PC-9 (cell line): ENCODE measurements at regions not wholly inside any gene's neighbourhood (a gene's known extent, or its start where the extent isn't known, plus 50 kb on each side); places are given as distances from the start of the nearest gene placed in this dataset.
"Not testable (repeated sequence)": the region's sequence is repeated elsewhere in the genome, so short reads cannot be mapped to it uniquely, and the experiment has no call there.

ENCODE experiments used
- BruUV-seq: library from RNA; stranded (reverse); fragments of 400-500 nt; replicated peaks from 2 replicates; lab custom pipeline; 2021; lab: Mats Ljungman, UMichigan
- CTCF ChIA-PET: fragments of 300-600 bp; sonication (Branson Sonifier 250); formaldehyde crosslinking; loops from one replicate; lab custom pipeline; 2022; ENCODE audit warnings: antibody characterized with exemption; lab: Charles Lee
- POLR2A ChIA-PET: fragments of 300-600 bp; sonication (Branson Sonifier 250); formaldehyde crosslinking; loops from one replicate; lab custom pipeline; 2022; ENCODE audit warnings: antibody characterized with exemption; ENCODE audit not compliant: unreplicated experiment; lab: Charles Lee
- DNase-seq, 2 experiments: peaks; one replicate each; pipeline versions ENCODE4 v3.0.0 to v3.0.0-alpha.2; 2015 to 2022; ENCODE audit warnings: mixed read lengths in 1 of 2
- H2AFZ ChIP-seq: fragments of 200-600 bp; sonication (generic); 2 replicates; pipeline ENCODE4 v1.8.1; 2017; ENCODE audit warnings: antibody characterized with exemption
- H3F3A ChIP-seq: fragments of 200-600 bp; sonication (generic); 2 replicates; pipeline ENCODE4 v1.8.1; 2017; ENCODE audit warnings: antibody characterized with exemption, mild to moderate bottlenecking, low read depth; ENCODE audit not compliant: insufficient read depth
- H3K27ac ChIP-seq: fragments of 200-600 bp; sonication (generic); 2 replicates; pipeline ENCODE4 v1.6.1; 2016; ENCODE audit warnings: mixed run types
- H3K27me3 ChIP-seq: fragments of 200-600 bp; sonication (generic); 2 replicates; pipeline ENCODE4 v1.6.1; 2016; ENCODE audit warnings: low read depth, mixed run types; ENCODE audit not compliant: insufficient read depth
- H3K36me3 ChIP-seq: fragments of 200-600 bp; sonication (generic); 2 replicates; pipeline ENCODE4 v1.6.1; 2016; ENCODE audit warnings: low read depth, mixed run types
- H3K4me1 ChIP-seq: fragments of 200-600 bp; sonication (generic); replicated peaks from 2 replicates; pipeline ENCODE4 v1.6.1; 2016; ENCODE audit warnings: mixed run types; ENCODE audit not compliant: insufficient read depth
- H3K4me2 ChIP-seq: fragments of 200-600 bp; sonication (generic); 2 replicates; pipeline ENCODE4 v1.6.1; 2017; ENCODE audit warnings: mixed run types
- H3K4me3 ChIP-seq: fragments of 200-600 bp; sonication (generic); 2 replicates; pipeline ENCODE4 v1.6.1; 2016; ENCODE audit warnings: mixed run types
- H3K79me2 ChIP-seq: fragments of 200-600 bp; sonication (generic); 2 replicates; pipeline ENCODE4 v1.6.1; 2017; ENCODE audit warnings: low read depth, mixed run types
- H3K9me2 ChIP-seq: fragments of 200-600 bp; sonication (generic); 2 replicates; pipeline ENCODE4 v1.8.1; 2017; ENCODE audit warnings: mild to moderate bottlenecking; ENCODE audit not compliant: insufficient read depth
- H3K9me3 ChIP-seq: fragments of 200-600 bp; sonication (generic); 2 replicates; pipeline ENCODE4 v1.8.1; 2016; ENCODE audit warnings: low read depth; ENCODE audit not compliant: insufficient read depth
- H4K20me1 ChIP-seq: fragments of 200-600 bp; sonication (generic); 2 replicates; pipeline ENCODE4 v1.8.1; 2017; ENCODE audit not compliant: insufficient read depth
- EZH2 ChIP-seq: fragments of 200-600 bp; sonication (generic); IDR thresholded peaks from 2 replicates; pipeline ENCODE4 v1.8.0; 2017; ENCODE audit warnings: antibody characterized with exemption, low read depth
- intact Hi-C: fragments of 100-400 bp; cut with micrococcal nuclease; formaldehyde crosslinking; loops from one replicate; pipeline ENCODE4 v1.10.0; 2022; ENCODE audit not compliant: unreplicated experiment
- TF ChIP-seq, protein P1 (sequence below): fragments of 200-600 bp; sonication (generic); conservative IDR thresholded peaks from 2 replicates; pipeline ENCODE4 v1.6.1; 2017; ENCODE audit warnings: mixed run types, antibody characterized with exemption, mild to moderate bottlenecking, moderate library complexity

DNA sequence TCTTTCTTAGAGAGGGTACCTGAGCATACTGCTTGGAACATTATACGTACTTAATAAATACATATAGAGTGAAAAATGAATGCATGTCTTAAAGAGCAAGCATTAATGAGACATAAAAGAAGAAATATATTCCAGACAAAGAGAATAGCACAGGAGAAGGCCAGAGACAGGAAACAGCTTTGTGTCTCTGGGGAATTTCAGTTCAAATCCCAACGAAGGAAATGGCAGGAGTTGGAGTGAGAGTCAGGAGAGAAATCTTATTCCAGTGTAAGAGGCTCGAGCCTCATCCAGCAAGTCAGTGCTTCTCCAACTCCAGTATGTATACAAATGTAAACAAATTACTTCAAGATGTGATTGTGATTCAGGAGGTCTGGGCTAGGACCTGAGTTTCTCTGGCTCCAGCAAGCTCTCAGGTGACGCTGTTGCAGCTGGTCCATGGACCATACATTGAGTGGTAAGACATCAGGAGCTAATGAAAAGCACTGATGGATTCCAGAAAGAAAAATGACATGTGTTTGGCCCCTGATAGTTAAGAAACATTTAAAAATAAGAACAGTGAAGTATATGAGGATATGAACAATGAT is 108.2 kb downstream of the RAP2A start:
- no peaks in the 10 kb centered on the region for H3F3A ChIP-seq
- POLR2A ChIA-PET: no interaction called here
- no peaks in the 10 kb centered on the region for H3K4me1 ChIP-seq
- no peaks in the 10 kb centered on the region for H4K20me1 ChIP-seq
- TF ChIP-seq, protein P1, sequence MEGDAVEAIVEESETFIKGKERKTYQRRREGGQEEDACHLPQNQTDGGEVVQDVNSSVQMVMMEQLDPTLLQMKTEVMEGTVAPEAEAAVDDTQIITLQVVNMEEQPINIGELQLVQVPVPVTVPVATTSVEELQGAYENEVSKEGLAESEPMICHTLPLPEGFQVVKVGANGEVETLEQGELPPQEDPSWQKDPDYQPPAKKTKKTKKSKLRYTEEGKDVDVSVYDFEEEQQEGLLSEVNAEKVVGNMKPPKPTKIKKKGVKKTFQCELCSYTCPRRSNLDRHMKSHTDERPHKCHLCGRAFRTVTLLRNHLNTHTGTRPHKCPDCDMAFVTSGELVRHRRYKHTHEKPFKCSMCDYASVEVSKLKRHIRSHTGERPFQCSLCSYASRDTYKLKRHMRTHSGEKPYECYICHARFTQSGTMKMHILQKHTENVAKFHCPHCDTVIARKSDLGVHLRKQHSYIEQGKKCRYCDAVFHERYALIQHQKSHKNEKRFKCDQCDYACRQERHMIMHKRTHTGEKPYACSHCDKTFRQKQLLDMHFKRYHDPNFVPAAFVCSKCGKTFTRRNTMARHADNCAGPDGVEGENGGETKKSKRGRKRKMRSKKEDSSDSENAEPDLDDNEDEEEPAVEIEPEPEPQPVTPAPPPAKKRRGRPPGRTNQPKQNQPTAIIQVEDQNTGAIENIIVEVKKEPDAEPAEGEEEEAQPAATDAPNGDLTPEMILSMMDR: no peak
- TF ChIP-seq EZH2: no peak
- no peaks in the 10 kb centered on the region for H3K27me3 ChIP-seq
- no peak overlapping the region for H2AFZ ChIP-seq
- H3K27ac ChIP-seq: no peak overlapping the region
- no peak overlapping the region for H3K4me3 ChIP-seq
- no TSS peak for BruUV-seq
- no peak for DNase-seq
- CTCF ChIA-PET: no interaction called here
- no peak overlapping the region for H3K4me2 ChIP-seq
- H3K79me2 ChIP-seq: no peaks in the 10 kb centered on the region
- intact Hi-C loops: no loop called here
- H3K9me2 ChIP-seq: no peaks in the 10 kb centered on the region
- H3K36me3 ChIP-seq: no peaks in the 10 kb centered on the region
- H3K9me3 ChIP-seq: no peaks in the 10 kb centered on the region

DNA sequence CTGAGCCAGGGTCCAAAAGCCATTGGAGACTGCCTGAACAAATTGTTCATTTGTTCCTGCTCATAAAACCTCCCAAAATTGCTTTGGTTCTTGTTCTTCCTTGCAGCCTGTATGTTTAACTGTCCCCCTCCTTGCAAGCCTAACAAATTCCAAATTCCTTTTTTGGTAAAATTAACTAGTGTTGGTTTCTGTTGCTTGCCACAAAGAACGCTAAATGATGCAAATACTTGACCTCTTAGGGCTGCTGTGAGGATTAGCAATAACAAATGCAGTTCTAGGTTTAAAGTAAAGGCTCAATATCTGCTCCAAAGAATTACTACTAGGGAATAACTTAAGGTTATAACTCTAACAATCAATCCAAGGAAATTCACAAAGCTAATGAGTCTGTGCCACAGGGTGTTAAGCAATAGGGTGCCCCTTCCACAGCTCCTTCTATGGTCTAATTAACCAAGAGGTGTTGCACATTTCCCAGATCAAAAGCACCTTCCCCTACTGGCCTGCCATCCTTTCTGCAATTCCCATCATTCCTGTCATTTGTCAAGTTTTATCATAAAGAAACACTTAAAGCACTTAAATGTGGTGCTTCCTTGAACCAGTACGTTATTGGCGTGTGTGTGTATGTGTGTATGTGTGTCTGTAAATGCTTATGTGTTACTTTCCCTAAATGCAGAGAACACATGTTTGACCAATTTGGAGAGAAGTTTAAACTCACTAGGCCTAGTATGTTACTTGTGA is 110.2 kb downstream of the RAP2A start:
- Histone ChIP-seq H2AFZ (no peak overlapping the region), H3F3A (no peaks in the 10 kb centered on the region), H3K27ac (no peak overlapping the region), H3K79me2 (no peaks in the 10 kb centered on the region), H3K9me2 (no peaks in the 10 kb centered on the region), H3K27me3 (no peaks in the 10 kb centered on the region), H3K4me2 (no peak overlapping the region), H3K4me1 (no peaks in the 10 kb centered on the region), H3K36me3 (no peaks in the 10 kb centered on the region), H3K4me3 (no peak overlapping the region), H3K9me3 (no peaks in the 10 kb centered on the region), H4K20me1 (no peaks in the 10 kb centered on the region)
- TF ChIP-seq, protein P1: no peak
- TF ChIP-seq EZH2: no peak
- intact Hi-C loops: no loop called here
- POLR2A ChIA-PET: no interaction called here
- DNase-seq: no peak
- CTCF ChIA-PET: no interaction called here
- BruUV-seq: no TSS peak

DNA sequence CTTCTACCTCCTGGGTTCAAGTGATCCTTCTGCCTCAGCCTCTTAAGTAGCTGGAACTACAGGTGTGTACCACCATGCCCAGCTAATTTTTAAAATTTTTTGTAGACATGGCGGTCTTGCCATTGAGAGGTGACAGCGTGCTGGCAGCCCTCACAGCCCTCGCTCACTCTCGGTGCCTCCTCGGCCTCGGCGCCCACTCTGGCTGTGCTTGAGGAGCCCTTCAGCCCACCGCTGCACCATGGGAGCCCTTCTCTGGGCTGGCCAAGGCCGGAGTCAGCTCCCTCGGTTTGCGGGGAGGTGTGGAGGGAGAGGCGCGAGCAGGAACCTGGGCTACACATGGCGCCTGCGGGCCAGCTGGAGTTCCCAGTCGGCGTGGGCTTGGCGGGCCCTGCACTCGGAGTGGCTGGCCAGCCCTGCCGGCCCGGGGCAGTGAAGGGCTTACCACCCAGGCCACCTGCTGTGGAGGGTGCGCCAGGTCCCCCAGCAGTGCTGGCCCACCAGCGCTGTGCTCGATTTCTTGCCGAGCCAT is 111.1 kb downstream of the RAP2A start:
- POLR2A ChIA-PET: not testable (repeated sequence)

More for the DNA sequence above, 111.1 kb downstream of the RAP2A start:
- H3K27ac ChIP-seq, intact Hi-C loops, H3K27me3 ChIP-seq, H3K4me2 ChIP-seq, DNase-seq, H2AFZ ChIP-seq, H3K4me1 ChIP-seq, H3F3A ChIP-seq, H3K36me3 ChIP-seq, H4K20me1 ChIP-seq, BruUV-seq, H3K9me3 ChIP-seq, H3K4me3 ChIP-seq, H3K79me2 ChIP-seq, H3K9me2 ChIP-seq, CTCF ChIA-PET: not testable (repeated sequence)
